Cardiac muscle cell (in vitro differentiated cells and primary cell): ENCODE measurements at regions not wholly inside any gene's neighbourhood (a gene's known extent, or its start where the extent isn't known, plus 50 kb on each side); places are given as distances from the start of the nearest gene placed in this dataset.

Source experiments
- DNase-seq, 2 donors: peaks; one replicate each; pipeline versions ENCODE4 v3.0.0 to v3.0.0-alpha.2; 2010 to 2017; ENCODE audit warnings: low read depth in 1 of 2, low spot score in 1 of 2
- H3K27ac ChIP-seq: fragments of 200-600 bp; sonication (generic); 2 replicates; pipeline ENCODE4 v1.5.1; 2016
- H3K27me3 ChIP-seq: fragments of 200-600 bp; sonication (generic); 2 replicates; pipeline ENCODE4 v1.6.0; 2016; ENCODE audit warnings: control low read depth
- H3K36me3 ChIP-seq: fragments of 200-600 bp; sonication (generic); 2 replicates; pipeline ENCODE4 v1.5.1; 2016; ENCODE audit warnings: control low read depth
- H3K4me1 ChIP-seq: fragments of 200-600 bp; sonication (generic); 2 replicates; pipeline ENCODE4 v1.8.1; 2017; ENCODE audit warnings: low read depth, mild to moderate bottlenecking, mixed run types
- H3K4me3 ChIP-seq: fragments of 200-600 bp; sonication (generic); 2 replicates; pipeline ENCODE4 v1.5.1; 2016; ENCODE audit warnings: mild to moderate bottlenecking
- H3K9me3 ChIP-seq: fragments of 200-600 bp; sonication (generic); 2 replicates; pipeline ENCODE4 v1.5.1; 2017; ENCODE audit warnings: low read depth, mild to moderate bottlenecking, control low read depth
- TF ChIP-seq, protein P1 (sequence below): IDR thresholded peaks from 2 replicates; pipeline ENCODE4 v1.5.1; 2012; ENCODE audit warnings: low read depth, mild to moderate bottlenecking, low read length

DNA sequence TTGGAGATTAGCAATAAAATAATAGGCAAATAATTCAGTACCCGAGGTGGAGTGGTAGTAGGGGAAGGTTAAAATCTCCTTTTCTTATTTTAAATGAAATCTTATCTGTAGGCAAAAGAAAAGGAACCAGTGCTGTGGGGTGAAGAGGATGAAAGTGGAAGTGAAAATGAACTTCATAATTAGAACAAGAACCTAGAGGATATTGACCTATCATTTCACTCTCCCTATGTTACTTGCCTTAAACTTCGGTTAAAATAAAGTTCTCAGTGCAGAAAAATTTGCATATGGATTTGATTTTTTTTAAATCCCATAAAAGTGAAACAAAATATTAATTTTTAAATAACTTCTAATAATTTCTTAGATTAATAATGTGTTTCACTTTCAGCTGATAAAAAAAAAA is 1094.9 kb upstream of the C9orf72 start:
- no peaks in the 10 kb centered on the region for H3K27me3 ChIP-seq
- TF ChIP-seq, protein P1, sequence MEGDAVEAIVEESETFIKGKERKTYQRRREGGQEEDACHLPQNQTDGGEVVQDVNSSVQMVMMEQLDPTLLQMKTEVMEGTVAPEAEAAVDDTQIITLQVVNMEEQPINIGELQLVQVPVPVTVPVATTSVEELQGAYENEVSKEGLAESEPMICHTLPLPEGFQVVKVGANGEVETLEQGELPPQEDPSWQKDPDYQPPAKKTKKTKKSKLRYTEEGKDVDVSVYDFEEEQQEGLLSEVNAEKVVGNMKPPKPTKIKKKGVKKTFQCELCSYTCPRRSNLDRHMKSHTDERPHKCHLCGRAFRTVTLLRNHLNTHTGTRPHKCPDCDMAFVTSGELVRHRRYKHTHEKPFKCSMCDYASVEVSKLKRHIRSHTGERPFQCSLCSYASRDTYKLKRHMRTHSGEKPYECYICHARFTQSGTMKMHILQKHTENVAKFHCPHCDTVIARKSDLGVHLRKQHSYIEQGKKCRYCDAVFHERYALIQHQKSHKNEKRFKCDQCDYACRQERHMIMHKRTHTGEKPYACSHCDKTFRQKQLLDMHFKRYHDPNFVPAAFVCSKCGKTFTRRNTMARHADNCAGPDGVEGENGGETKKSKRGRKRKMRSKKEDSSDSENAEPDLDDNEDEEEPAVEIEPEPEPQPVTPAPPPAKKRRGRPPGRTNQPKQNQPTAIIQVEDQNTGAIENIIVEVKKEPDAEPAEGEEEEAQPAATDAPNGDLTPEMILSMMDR = no peak
- H3K27ac ChIP-seq = no peak overlapping the region
- H3K9me3 ChIP-seq = no peaks in the 10 kb centered on the region
- DNase-seq = no peak
- H3K4me3 ChIP-seq = no peak overlapping the region
- H3K4me1 ChIP-seq = no peaks in the 10 kb centered on the region
- no peaks in the 10 kb centered on the region for H3K36me3 ChIP-seq

DNA sequence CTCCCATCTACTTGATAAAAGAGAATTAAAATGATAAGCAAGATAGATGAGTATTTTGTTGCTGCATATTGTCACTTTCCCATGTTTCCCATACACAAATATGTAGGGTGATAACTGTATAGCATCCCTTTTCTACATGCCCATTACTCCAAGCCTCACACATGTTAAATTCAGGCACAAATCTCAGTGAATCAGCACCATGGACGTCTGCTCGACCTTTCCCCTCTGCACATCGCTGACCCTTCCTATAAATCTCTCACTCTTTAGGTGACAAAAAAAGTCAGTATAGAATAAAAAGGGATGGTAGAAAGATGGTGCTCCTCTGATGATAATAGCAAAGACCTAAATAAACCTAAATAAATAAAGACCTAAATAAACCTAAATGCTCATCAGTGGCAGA is 1097.7 kb upstream of the C9orf72 start:
- H3K36me3 ChIP-seq = no peaks in the 10 kb centered on the region

DNA sequence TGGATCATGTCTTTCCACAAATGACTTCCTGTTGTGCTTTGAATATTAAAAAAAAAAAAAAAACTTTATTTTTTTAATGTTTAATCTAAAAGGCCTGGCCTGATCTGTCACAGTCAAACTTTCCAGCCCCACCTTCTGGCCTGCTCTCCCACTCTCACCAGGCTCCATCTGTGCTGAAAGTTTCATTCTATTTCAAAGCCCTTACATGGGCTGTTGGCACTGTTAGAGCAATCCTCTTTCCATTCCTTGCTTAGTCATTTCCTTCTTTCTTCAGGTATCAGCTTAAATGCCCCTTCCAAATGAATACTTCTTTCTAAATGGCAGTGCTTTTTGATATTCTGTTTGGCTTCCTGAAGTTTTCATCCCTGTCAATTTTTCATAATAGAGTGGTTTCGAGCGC is 1104.8 kb upstream of the C9orf72 start:
- Histone ChIP-seq H3K36me3 (no peaks in the 10 kb centered on the region), H3K9me3 (no peaks in the 10 kb centered on the region), H3K27ac (no peak overlapping the region), H3K27me3 (no peaks in the 10 kb centered on the region), H3K4me3 (no peak overlapping the region), H3K4me1 (no peaks in the 10 kb centered on the region)
- DNase-seq = no peak
- TF ChIP-seq, protein P1 = no peak

More for the DNA sequence above, 1097.7 kb upstream of the C9orf72 start:
- Histone ChIP-seq H3K4me1 (no peaks in the 10 kb centered on the region), H3K9me3 (no peaks in the 10 kb centered on the region), H3K4me3 (no peak overlapping the region), H3K27ac (no peak overlapping the region), H3K27me3 (no peaks in the 10 kb centered on the region)
- DNase-seq = no peak
- TF ChIP-seq, protein P1 = no peak

DNA sequence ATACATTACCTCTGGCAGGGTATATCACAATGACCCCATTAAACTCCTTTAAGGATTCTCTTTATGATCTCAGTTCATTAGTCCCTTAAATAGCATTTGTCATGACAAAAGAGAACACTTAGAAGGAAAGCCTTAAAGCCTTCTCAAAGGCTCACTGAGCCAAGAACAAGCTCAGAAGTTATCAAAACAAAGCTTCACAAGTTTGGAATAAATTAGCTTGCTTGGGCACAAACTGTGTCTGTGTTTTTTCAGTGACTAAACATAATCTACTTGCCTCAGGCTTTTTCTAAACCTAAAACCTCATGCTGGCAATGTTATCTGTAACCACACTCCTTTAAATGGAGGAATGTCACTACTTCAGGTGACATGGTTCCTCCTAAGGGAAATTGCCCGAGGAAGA is 1114.9 kb upstream of the C9orf72 start:
- TF ChIP-seq, protein P1 = no peak
- H3K27me3 ChIP-seq = no peaks in the 10 kb centered on the region
- no peaks in the 10 kb centered on the region for H3K4me1 ChIP-seq
- H3K9me3 ChIP-seq = no peaks in the 10 kb centered on the region
- H3K4me3 ChIP-seq = no peak overlapping the region
- H3K36me3 ChIP-seq = no peaks in the 10 kb centered on the region
- no peak overlapping the region for H3K27ac ChIP-seq
- no peak for DNase-seq

GRCh38 chr9:28692012-28692411 is 1118.7 kb upstream of the C9orf72 start:
- Histone ChIP-seq H3K4me1 (no peaks in the 10 kb centered on the region), H3K27ac (no peak overlapping the region), H3K36me3 (no peaks in the 10 kb centered on the region), H3K9me3 (no peaks in the 10 kb centered on the region), H3K27me3 (no peaks in the 10 kb centered on the region), H3K4me3 (no peak overlapping the region)
- no peak for DNase-seq
- TF ChIP-seq, protein P1 = no peak

GRCh38 chr9:28696960-28697359 is 1123.7 kb upstream of the C9orf72 start:
- no peak overlapping the region for H3K4me3 ChIP-seq
- H3K27me3 ChIP-seq = no peaks in the 10 kb centered on the region
- no peak for DNase-seq
- no peaks in the 10 kb centered on the region for H3K9me3 ChIP-seq
- TF ChIP-seq, protein P1 = no peak
- no peaks in the 10 kb centered on the region for H3K4me1 ChIP-seq
- no peak overlapping the region for H3K27ac ChIP-seq
- no peaks in the 10 kb centered on the region for H3K36me3 ChIP-seq
